Lower leg skin (tissue), 3 donors: ENCODE measurements at regions not wholly inside any gene's neighbourhood (a gene's known extent, or its start where the extent isn't known, plus 50 kb on each side); places are given as distances from the start of the nearest gene placed in this dataset.

ENCODE experiments used
- CTCF ChIP-seq, 3 donors: fragments of 450-650 bp; IDR thresholded peaks; one replicate each; pipeline ENCODE4 v1.5.1; 2016; ENCODE audit warnings: antibody characterized with exemption in 3 of 3, mild to moderate bottlenecking in 3 of 3, moderate library complexity in 2 of 3
- POLR2A ChIP-seq, 2 donors: fragments of 450-650 bp; IDR thresholded peaks; one replicate each; pipeline ENCODE4 v1.6.1; 2016 to 2017; ENCODE audit warnings: antibody characterized with exemption in 2 of 2, mild to moderate bottlenecking in 1 of 2, moderate library complexity in 1 of 2

GRCh38 chr9:16310278-16311110 lies 560.0 kb downstream of the BNC2 start:
- TF ChIP-seq CTCF (IDR thresholded peaks at IDR 0.05) = no peak
- TF ChIP-seq POLR2A (IDR thresholded peaks at IDR 0.05) = no peak
